Activated effector memory CD4-positive, alpha-beta T cell treated with Interleukin-2 at 50 U/mL for 16 hours (primary cell): ENCODE measurements at regions not wholly inside any gene's neighbourhood (a gene's known extent, or its start where the extent isn't known, plus 50 kb on each side); places are given as distances from the start of the nearest gene placed in this dataset.

ENCODE experiments used
- DNase-seq: peaks from one replicate; pipeline ENCODE4 v3.0.0-alpha.2; 2020

DNA sequence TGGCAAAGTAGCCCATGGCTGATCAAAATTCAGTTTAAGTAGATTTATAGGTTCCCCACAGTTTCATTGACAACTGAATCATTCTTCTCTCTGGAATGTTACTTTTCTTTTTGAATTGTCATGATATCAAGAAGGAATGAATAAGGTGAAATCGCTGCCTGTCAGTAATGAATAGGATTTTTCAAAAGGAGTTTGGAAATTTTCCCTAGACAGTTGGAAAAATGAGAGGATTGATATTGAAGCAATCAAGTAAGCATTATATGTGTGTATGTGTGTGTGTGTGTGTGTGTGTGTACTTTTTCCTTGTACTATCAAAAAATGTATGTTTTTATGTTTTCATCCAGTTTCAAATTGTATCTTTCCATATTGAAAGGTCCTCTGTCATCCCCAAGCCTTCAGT, 479.5 kb downstream of the MRPL39 start:
- DNase-seq: no peak

DNA sequence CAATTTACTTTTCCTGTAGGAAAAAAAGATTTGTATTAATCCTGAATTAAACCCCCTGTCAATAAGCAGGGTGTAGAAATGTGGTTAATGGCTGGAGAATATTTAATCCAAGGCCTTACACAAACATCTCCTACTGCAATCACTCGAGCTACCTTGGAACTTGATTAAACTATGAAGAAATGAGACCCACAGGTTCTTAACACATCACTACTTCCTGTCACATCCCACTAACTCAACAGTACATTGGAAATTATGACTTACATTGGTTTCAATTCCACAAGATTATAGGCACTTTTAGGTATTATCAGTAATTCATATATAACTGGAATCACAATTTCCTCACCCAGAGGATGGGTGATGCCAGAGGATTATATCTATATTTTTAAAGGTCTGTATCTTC, 480.3 kb downstream of the MRPL39 start:
- no peak for DNase-seq

DNA sequence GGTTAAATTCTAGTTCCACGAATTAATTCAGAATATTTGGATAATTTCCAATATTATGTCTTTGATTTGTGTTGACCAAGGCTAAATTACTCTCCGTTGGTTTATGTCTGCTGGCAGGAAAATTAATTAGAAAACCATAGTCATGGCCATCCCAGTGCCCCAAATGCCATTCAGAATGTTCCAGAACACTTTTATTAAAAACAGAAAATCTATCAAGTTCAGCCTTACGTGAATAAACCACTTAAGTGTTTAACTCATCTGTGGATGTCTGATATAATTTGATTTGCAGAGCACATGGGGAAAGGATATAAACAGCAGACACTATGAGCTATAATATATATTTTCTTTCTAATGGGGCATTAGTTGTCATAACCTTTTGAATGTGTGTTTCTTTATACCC, 480.7 kb downstream of the MRPL39 start:
- no peak for DNase-seq

DNA sequence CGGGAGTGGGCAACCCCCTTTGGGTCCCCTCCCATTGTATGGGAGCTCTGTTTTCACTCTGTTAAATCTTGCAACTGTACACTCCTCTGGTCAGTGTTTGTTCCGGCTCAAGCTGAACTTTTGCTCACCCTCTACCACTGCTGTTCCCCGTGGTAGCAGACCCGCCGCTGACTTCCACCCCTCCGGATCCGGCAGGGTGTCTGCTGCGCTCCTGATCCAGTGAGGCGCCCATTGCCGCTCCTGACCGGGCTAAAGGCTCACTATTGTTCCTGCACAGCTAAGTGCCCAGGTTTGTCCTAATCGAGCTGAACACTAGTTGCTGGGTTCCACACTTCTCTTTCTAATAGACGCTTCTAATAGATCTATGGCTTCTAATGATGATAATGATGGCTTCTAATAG, 488.6 kb downstream of the MRPL39 start:
- DNase-seq: no peak

DNA sequence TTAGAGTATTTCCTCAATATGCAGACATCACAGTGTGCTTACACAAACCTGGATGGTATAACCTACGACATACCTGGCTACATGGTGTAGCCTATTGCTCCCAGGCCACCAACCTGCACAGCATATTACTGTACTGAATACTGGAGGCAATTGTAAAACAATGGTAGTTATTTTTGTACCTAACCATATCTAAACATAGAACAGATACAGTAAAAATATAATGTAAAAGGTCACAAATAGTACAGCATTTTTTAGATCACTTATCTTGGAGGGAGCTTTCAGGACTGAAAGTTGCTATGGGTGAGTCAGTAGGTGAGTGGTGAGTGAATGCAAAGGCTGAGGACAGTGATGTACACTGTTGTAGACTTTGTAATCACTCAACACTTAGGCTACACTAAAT, 492.3 kb downstream of the MRPL39 start:
- DNase-seq: no peak

GRCh38 chr21:25107708-25108107, 499.6 kb downstream of the MRPL39 start:
- no peak for DNase-seq

GRCh38 chr21:25103500-25104207, 503.6 kb downstream of the MRPL39 start:
- DNase-seq: no peak

DNA sequence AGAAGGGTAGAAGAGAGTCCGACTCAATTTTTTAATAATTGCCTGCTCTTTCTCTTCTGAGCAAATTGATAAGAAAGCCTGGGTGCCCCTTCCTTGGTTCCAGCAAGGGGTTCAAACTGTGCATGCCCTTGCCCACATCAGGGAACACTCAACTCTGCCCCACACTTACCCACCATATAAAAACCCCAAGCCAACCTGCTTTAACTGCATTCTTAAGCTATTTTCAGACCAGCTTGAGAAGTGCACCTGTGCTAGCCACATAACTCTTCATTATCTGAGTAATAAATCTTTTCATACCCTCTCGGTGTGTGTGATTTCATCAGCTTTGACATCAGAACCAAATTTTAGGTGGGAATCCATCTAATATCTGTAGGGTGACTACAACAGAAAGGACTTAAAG, 509.6 kb downstream of the MRPL39 start:
- DNase-seq: no peak

GRCh38 chr21:25094695-25095094, 512.6 kb downstream of the MRPL39 start:
- DNase-seq: no peak

- DNase-seq: no peak
Observed at GRCh38 chr21:25092441-25093011, 514.8 kb downstream of the MRPL39 start.

- DNase-seq: no peak
Observed at GRCh38 chr21:25081096-25081495, 526.2 kb downstream of the MRPL39 start.

DNA sequence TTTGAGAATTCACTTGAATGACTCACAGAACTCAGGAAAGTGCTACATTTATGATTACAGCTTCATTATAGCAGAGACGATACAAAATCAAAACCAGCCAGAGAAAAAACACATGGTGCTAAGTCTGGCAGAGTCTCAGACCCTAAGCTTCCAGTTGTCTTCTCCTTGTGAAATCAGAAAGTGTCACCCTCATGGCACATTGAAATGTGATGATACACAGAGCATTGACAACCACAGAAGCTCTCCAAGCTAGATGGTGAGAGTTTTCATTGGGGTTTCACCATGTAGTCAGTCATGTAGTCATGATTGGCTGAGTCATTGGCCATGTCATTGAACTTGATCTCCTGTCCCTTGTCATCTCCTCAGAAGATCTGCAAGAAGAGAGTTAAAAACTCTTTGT, 526.6 kb downstream of the MRPL39 start:
- DNase-seq: no peak

DNA sequence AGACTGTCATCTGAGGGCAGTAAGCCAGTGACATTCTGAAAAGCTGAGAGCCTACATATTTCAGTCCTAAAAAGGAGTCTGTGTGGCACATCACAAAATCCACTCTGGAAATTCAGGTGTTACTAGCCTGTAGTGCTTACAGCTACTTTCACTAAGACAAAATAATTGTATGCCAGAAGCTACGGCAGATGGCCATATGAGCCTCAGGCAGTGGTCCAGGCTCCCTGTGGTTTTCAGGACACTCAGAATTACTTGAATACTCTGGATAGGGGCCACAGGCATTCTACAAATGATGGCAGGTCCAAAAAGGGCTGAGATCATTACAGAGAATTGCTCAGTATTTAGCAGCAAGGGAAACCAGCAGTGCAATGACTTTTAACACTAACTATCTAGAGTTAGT, 527.1 kb downstream of the MRPL39 start:
- no peak for DNase-seq

DNA sequence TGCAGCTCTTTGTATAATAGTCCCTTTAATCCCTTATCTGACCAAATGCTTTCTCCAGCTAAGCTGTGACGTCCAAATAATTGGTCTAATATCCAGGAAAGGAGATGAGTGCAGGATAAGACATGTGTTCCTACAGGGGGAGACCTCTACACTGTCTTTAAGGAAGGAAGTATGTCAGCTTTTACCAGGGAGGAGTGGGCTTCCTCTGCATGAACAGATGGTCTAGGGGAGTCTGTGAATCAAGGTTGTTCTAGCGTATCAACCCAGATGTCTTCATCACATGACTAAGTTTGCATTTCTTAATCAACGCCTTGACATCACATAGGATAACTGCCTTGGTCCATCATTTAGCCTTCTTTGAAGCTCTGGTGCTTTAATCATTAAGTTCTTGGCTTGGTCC, 528.2 kb downstream of the MRPL39 start:
- no peak for DNase-seq

DNA sequence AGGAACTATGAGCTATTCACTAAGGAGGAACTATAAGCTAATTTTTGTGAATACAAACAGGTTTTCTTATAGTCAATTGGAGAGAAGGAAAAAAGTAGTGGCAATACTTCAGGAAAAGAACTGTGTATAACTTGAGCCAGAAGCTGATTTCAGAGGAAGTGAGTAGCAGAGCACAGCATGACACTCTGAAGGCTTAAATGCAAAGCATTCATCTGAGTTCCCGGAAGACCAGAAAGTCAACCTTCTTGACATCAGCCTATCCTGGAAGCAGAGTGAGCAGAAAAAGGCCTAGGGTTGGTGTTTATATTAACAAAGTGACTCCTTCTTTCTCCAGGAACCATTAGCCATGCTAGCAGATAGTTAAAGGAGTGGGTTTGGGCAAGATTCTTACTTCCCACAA, 545.2 kb downstream of the MRPL39 start:
- DNase-seq: no peak

DNA sequence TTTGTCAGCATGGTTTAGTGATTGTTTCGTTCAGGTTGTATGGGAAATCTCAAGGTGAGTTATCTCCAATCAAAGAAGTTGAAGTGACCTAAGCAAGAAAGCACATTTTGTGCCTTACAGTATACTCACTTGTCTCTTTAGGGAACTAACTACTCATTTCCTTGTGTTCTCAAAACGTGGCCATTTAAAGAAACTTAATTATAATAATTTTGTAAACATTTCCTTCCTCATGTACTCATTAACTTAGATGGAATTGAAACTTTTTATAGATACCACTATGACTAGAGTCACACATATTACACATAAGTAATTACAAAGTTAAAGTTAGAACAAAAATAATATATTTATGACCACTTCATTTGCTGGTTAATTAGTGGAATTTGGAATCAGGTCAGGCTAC, 552.6 kb downstream of the MRPL39 start:
- no peak for DNase-seq

DNA sequence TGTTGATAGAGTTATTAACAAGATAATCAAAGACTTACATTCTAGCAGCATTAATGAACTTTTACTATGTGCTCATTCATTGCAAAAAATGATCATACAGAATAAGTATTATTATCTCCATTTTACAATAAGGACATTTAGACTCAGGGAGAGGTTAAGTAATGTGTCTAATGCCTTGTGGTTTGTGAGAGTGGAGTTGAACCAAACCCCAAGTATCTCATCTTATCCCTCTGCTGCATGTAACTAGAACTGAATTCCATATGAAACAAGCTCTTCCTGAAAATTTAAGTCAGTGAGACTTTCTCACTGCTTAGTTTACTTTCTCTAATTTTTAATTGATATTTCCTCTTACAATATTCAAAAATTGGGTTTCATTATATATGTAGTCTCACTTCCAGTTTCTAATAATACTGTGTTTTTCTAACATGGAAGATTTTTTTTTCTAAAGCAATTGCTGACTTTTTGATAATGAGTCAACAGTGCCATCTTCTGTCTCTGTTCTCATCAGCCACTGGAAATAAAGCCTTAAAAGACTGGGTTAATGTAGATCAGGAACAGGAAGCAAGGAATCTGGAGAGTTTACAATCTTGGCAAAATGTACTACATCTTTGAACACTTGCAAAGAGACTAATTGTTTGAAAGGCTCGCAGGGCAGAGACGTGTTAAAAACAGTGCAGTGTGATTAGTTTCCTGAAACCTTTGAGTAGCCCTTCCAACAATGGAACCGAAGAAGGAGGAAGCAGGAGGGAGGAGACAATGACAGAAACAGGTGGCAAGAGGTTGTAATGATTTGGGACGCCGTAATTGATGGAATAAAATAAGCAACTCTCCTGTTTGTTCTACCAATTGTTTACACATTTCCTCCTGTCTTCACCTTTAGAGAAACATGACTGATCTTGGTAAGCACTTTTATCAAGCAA, 567.6 kb downstream of the MRPL39 start:
- no peak for DNase-seq

DNA sequence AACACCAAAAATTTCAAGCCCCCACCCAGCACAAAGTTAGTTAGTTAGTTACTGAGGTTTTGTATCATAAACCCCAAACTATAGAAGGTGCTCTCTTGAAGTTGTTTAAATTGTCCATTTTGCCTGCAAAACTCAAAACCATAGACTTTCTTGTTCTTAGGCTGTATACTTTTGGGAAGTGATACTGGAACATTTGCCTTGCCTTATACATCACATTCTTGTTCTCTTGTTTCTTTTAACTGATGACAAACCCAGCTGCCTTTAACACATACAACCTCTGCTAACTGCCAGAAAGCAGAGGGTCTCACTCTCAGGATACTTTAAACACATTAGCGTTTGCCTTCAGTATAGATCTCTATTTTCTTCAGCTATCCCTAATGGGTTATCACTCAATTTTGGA, 570.5 kb downstream of the MRPL39 start:
- no peak for DNase-seq

DNA sequence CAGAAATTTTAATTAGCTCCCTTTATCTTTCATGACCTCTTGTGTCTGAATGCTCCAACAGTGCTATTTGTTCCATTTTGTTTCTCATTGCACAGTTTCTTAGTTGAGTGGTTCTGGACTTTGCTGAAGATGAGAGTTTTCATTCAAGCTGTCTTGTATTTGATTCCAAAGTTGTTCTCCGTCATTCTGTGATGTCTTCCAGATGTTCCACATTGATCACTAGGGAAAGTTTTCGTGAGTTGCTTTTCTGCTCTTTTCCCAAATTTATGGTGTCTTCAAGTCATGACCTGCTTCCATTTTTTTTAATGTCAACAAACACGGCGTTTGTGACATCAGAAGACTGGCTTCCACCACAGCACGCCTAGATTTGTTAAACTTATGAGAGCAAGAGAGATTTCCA, 575.5 kb downstream of the MRPL39 start:
- no peak for DNase-seq

DNA sequence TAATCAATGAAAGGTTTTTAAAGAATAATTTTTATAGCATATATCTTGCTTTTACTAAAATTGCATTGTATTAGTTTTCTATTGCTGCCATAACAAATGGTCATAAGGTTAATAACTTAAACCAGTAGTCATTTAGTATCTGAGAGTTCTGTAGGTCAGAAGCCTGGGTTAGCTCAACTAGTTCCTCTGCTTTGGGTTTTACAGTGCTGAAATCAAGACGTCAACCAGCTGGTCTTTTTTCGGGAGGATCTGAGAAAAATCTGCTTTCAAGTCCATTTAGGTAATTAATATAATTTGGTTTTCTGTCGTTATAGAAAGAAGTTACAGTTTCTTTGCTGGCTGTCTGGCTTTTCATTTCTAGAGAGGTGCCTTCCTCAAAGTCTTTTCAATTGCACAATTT, 577.7 kb downstream of the MRPL39 start:
- DNase-seq: no peak

GRCh38 chr21:25025596-25025995, 581.7 kb downstream of the MRPL39 start:
- DNase-seq: no peak

GRCh38 chr21:25024639-25025038, 582.6 kb downstream of the MRPL39 start:
- DNase-seq: no peak

DNA sequence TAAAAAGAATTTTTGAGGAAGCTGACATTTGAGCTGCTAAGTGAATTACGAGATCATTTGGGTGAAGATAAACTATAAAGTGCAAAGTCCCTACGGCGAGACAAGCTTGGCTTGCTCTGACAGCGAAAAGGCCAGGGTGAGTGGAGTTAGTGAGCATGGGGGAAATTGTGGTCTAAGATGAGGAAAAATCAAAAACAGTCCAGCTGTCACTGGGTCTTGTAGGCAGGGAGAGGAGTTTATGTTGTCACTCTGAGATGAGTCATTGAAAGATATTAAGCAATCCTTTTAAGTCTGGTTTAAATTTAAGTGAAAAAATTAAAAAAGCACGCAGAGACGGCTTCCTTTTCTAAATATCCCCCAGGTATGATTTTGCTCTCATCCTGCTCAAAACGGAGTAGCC, 601.9 kb downstream of the MRPL39 start:
- no peak for DNase-seq

DNA sequence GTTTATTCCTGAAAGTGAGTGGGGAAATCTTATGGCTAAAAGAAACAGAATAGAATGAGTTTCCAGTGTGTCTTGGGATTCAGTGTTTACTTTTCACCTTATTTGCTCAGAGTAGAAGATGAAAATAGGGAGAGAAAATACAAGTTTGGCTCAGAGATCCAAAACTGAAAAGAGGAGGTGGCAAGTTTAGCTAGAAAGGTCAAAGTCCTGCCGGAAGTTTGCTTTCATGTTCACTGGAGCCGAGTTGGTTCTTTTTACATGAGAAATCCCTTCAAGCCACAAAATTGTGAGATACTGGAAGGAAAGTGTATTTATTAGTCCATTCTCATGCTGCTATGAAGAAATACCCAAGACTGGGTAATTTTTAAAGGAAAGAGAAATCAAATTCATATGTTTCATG, 604.6 kb downstream of the MRPL39 start:
- no peak for DNase-seq
